ENCODE measurements at regions not wholly inside any gene's neighbourhood (a gene's known extent, or its start where the extent isn't known, plus 50 kb on each side); places are given as distances from the start of the nearest gene placed in this dataset.
A peak's percentile ranks its signal among the peaks of the same experiment; 100 is the strongest.
"Not testable (repeated sequence)": the region's sequence is repeated elsewhere in the genome, so short reads cannot be mapped to it uniquely, and the experiment has no call there.

GRCh38 chr15:78708713-78709260 lies 67.8 kb upstream of the CHRNB4 start:
- no peak for TF ChIP-seq POLR2AphosphoS5 (IDR thresholded peaks at IDR 0.05)
- TF ChIP-seq POLR2A (IDR thresholded peaks at IDR 0.05), result no peak
- TF ChIP-seq CTCF (IDR thresholded peaks at IDR 0.05), result no peak
- TF ChIP-seq EP300 (IDR thresholded peaks at IDR 0.05; ENCODE audit: low read depth), result no peak
- Histone ChIP-seq H3K4me3 (peak overlapping the region in 1 of 4 donors; percentile 17), H3K9me3 (no peaks in the 10 kb centered on the region), H3K4me1 (peaks cover 0 to 6% (median 1%) of the 10 kb centered on the region in 4 donors), H3K27me3 (peaks cover 21% of the 10 kb centered on the region), H3K27ac (no peak overlapping the region), H3K36me3 (no peaks in the 10 kb centered on the region)
- intact Hi-C loops (cut with DNase I; ENCODE audit: low total_unique reads) (loop anchor here (1.0 kb wide), 1 partner anchor 90 kb away; no protein-coding TSS in a partner anchor), in situ Hi-C loops (cut with MboI; ENCODE audit: low pct_ligation_motif_present in 1 of 4, low pct_unique_long_range_greater_than_20kb in 1 of 4, low sequenced_read_pairs in 3 of 4) (loop anchor here in 3 of 4 donors (5.0 to 10.0 kb wide), 2 partner anchors 91 to 94 kb away; no protein-coding TSS in a partner anchor)
- 56 to 75% methylated on average over 4 of the region's 4 CpGs for WGBS, 2 donors (ENCODE audit: low coverage in 1 of 2)
- DNase-seq, result no peak

- not testable (repeated sequence) for H3K36me3 ChIP-seq
These were observed 65.6 kb upstream of the CHRNB4 start for GRCh38 chr15:78706481-78707235.

GRCh38 chr15:78703334-78704056 lies 62.5 kb upstream of the CHRNB4 start:
- H3K4me3 ChIP-seq; H3K9me3 ChIP-seq; H3K36me3 ChIP-seq; DNase-seq; H3K4me1 ChIP-seq; H3K27ac ChIP-seq; intact Hi-C loops (cut with DNase I; ENCODE audit: low total_unique reads): not testable (repeated sequence)
- 91% methylated on average over 5 of the region's 5 CpGs; no CpG with 5 or more reads in 1 of the 2 donors for WGBS, 2 donors (ENCODE audit: low coverage in 1 of 2)
- H3K27me3 ChIP-seq, result peaks cover 11% of the 10 kb centered on the region
- in situ Hi-C loops (cut with MboI; ENCODE audit: low pct_ligation_motif_present in 1 of 4, low pct_unique_long_range_greater_than_20kb in 1 of 4, low sequenced_read_pairs in 3 of 4), result loop anchor here in 1 of 4 donors (10.0 kb wide), 1 partner anchor 89 kb away; no protein-coding TSS in a partner anchor

More at GRCh38 chr15:78706481-78707235, 65.6 kb upstream of the CHRNB4 start:
- intact Hi-C loops (cut with DNase I; ENCODE audit: low total_unique reads); DNase-seq; H3K9me3 ChIP-seq; H3K4me1 ChIP-seq; H3K27ac ChIP-seq; H3K4me3 ChIP-seq: not testable (repeated sequence)
- peaks cover 21% of the 10 kb centered on the region for H3K27me3 ChIP-seq
- in situ Hi-C loops (cut with MboI; ENCODE audit: low pct_ligation_motif_present in 1 of 4, low pct_unique_long_range_greater_than_20kb in 1 of 4, low sequenced_read_pairs in 3 of 4), result loop anchor here in 3 of 4 donors (5.0 to 10.0 kb wide), 2 partner anchors 89 to 92 kb away; no protein-coding TSS in a partner anchor
- WGBS, 2 donors (ENCODE audit: low coverage in 1 of 2), result 44 to 48% methylated on average over 1 of the region's 1 CpG

- intact Hi-C loops (cut with DNase I; ENCODE audit: low total_unique reads) (no loop called here), in situ Hi-C loops (cut with MboI; ENCODE audit: low pct_ligation_motif_present in 1 of 4, low pct_unique_long_range_greater_than_20kb in 1 of 4, low sequenced_read_pairs in 3 of 4) (loop anchor here in 1 of 4 donors (10.0 kb wide), 1 partner anchor 88 kb away; no protein-coding TSS in a partner anchor)
- no peak for DNase-seq
- Histone ChIP-seq H3K4me3 (no peak overlapping the region), H3K36me3 (no peaks in the 10 kb centered on the region), H3K27ac (no peak overlapping the region), H3K4me1 (no peaks in the 10 kb centered on the region), H3K9me3 (no peaks in the 10 kb centered on the region), H3K27me3 (peaks cover 3% of the 10 kb centered on the region)
- TF ChIP-seq POLR2A (IDR thresholded peaks at IDR 0.05) (no peak), CTCF (IDR thresholded peaks at IDR 0.05) (no peak), EP300 (IDR thresholded peaks at IDR 0.05; ENCODE audit: low read depth) (no peak), POLR2AphosphoS5 (IDR thresholded peaks at IDR 0.05) (no peak)
These were observed 61.8 kb upstream of the CHRNB4 start for GRCh38 chr15:78702609-78703333.
